HT1080 (cell line): ENCODE measurements at regions not wholly inside any gene's neighbourhood (a gene's known extent, or its start where the extent isn't known, plus 50 kb on each side); places are given as distances from the start of the nearest gene placed in this dataset.
A peak's percentile ranks its signal among the peaks of the same experiment; 100 is the strongest.

ENCODE experiments used
- DNase-seq: peaks from one replicate; pipeline ENCODE4 v3.0.0-alpha.2; 2015; ENCODE audit warnings: low read depth

- DNase-seq = no peak
These were observed 2205.1 kb upstream of the C9orf72 start for GRCh38 chr9:29778281-29778849.

GRCh38 chr9:29793970-29794369 is 2220.7 kb upstream of the C9orf72 start:
- DNase-seq = no peak

GRCh38 chr9:29796291-29796952 is 2223.1 kb upstream of the C9orf72 start:
- no peak for DNase-seq

GRCh38 chr9:29798599-29798998 is 2225.3 kb upstream of the C9orf72 start:
- no peak for DNase-seq

DNA sequence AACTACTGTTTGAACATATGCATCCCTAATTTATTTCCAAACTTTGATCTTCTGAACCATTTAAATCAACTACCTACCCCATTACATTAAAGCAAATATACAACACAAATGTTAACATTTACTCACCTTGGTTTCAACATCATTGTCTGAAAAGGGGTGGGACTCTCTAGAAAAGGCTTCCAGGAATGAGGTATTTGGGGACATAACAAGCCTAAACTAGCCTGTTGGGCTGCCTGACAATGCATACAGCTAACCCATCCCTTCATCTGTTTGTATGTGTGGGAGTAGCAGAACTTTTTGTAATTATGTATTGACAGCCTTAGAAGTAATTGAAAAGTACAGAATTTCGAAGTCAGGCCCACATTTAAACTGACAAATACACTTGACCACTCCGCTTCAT is 2225.9 kb upstream of the C9orf72 start:
- no peak for DNase-seq

- DNase-seq = no peak
These were observed 2227.5 kb upstream of the C9orf72 start for GRCh38 chr9:29800821-29801220.

DNA sequence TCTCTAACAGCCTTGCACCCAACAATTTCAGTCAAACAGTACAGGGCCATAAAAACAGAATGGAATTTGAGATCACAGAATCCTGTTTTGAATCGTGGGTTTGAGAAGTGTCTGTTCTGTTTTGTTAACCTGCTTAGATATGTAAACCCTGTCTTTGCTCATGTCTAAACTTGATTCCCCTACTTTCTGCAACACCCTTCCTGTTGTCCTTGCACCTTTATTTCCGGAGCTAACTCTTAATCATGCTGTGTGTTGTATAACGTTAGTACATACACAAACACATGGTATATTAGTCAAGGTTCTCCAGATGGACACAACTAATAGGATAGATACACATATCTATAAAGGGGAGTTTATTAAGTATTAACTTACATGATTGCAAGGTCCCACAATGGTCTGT is 2229.2 kb upstream of the C9orf72 start:
- DNase-seq = no peak

GRCh38 chr9:29806937-29807618 is 2233.8 kb upstream of the C9orf72 start:
- DNase-seq = peak; percentile 47

GRCh38 chr9:29816954-29817703 is 2243.8 kb upstream of the C9orf72 start:
- DNase-seq = no peak

GRCh38 chr9:29822458-29822857 is 2249.2 kb upstream of the C9orf72 start:
- peak; percentile 34 for DNase-seq

DNA sequence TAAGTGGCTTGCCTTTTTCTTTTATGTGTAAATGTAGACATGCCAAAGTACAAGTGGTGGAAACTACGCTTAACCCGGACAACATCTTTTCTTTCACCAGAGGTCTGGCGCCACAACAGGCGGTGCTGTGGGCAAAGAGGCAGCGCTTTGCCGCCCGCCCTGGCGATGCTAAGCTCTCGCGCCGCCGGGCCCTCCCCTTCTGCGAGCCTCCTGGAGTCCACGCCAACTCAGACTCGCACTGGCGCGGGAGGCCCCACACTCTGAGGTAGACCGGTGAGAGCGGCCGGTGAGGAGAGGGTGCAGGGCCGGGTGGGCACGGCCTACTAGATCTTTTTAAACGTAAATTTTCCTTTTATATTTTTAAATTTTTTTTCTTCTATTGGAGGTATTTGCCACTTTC is 2253.1 kb upstream of the C9orf72 start:
- no peak for DNase-seq

GRCh38 chr9:29830821-29831220 is 2257.5 kb upstream of the C9orf72 start:
- DNase-seq = peak; percentile 54

GRCh38 chr9:29838491-29839020 is 2265.3 kb upstream of the C9orf72 start:
- no peak for DNase-seq

- no peak for DNase-seq
These were observed 2271.0 kb upstream of the C9orf72 start for GRCh38 chr9:29844251-29844650.

DNA sequence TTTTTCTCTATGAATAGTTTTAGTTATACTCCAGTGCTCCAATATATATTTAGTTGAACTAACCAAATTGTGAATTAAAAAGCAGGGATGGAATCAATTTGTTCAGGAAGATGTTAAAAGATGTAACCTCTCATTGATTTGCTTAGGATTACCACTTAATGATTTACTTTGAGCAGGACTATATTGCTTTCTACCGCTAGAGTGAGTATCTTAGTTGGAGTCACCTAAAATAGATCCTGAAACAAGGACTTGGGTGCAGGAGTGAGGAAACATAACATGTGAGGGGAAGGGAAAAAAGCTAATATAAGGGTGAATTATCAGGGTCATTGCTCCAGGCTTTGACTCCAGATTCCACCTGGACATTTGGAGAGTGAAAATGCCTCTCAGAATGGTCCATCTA is 2277.4 kb upstream of the C9orf72 start:
- no peak for DNase-seq

DNA sequence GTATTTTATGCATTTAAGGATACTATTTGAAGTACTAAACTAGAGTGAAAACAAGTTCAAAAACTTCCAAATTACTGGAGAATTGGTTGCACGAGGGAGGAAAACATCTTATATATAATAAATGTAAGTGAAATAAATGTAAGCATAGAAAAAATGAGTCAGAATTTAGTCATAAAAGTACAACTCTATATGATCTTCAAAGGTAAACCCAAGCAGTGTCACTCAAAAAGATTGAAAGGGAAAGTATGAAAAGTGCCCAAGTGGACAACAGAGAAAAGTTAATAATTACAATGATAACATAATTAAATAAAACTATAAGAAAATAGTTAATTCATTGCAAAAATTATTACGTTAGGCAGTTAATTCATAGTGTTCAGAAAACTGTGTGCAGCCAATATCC is 2288.5 kb upstream of the C9orf72 start:
- DNase-seq = no peak

DNA sequence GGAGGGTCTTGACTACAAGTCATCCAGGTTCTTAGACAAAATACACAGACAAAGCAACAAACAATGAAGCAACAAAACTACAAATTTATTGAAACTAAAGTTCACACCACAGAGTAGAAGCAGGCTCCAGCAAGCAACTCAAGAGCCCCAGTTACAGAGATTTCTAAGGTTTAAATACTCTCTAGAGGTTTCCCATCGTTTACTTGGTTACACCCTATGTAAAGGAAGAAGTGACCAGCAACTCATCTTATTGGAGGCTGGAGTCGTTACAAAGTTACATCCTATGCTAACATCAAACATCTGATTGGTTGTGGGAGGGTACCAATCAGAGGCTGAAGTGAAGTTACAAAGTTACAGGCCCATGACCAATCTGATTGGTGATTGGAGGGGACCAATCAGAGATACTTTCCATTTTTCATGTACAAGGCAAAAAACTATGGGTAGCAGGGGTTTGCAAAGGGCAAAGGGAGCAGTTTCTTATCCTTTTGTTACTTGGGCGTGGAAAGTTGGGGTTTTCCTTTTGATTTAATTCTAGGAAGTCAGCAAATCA is 2292.6 kb upstream of the C9orf72 start:
- no peak for DNase-seq

DNA sequence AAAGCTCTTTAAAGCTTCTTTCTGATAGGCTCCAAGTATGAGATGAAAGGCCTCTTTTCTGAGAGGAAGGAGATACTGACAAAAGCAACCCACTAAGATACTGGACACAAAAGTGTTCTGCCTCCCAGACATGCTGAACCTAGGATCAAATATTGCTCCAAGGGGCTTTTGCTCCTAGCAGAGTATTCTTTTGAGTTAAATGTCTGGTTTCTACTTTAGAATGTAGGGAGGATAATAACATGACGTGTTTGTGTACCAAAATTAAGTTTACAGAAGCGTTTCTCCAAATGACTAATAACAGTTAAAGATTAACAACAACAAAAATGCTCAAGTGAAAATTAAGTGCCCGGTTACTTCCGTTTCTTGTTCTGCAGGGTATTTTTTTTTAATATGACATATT is 2293.3 kb upstream of the C9orf72 start:
- DNase-seq = no peak

GRCh38 chr9:29873579-29873978 is 2300.3 kb upstream of the C9orf72 start:
- no peak for DNase-seq

DNA sequence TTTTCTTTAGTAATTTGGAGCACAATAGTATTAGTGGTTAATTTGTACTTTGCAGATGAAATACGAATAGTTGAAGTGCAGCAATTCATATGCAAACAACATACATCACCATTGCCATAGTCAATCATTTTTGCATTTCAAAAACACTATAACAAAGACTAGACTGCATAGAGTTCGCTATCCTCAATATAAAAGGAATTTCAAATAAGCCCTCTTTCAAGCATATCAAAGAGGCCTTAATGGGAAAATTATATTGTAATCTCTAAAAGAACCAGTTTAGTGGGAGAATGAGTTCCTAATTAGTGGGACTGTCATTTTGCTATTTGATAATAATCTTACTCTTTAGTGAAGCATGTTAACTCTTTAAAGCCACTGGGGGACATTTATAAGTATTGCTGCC is 2302.3 kb upstream of the C9orf72 start:
- no peak for DNase-seq

DNA sequence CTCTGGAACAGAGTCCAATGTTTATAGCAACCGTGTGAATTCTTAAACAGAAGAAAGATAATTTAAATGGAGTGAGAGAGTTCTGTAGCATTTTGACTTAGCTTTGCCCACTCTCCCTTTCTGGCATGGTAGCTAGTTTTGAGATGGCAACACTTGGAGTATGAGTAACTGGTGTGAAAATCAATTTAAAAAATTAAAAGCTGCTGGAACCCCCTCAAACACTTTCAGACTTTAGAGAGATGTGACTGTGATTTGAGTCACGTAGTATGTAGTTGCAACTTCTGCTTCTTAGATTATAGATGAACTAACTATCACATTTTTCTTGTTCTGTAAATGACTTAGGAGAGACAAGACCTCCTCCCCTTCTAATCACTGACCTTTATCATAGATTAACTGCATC is 2309.5 kb upstream of the C9orf72 start:
- no peak for DNase-seq

- DNase-seq = no peak
These were observed 2332.8 kb upstream of the C9orf72 start for GRCh38 chr9:29906065-29906464.
